ENCODE measurements at regions not wholly inside any gene's neighbourhood (a gene's known extent, or its start where the extent isn't known, plus 50 kb on each side); places are given as distances from the start of the nearest gene placed in this dataset.
A peak's percentile ranks its signal among the peaks of the same experiment; 100 is the strongest.
"Not testable (repeated sequence)": the region's sequence is repeated elsewhere in the genome, so short reads cannot be mapped to it uniquely, and the experiment has no call there.

GRCh38 chr20:48528346-48528745 is 299.5 kb downstream of the PREX1 start:
- DNase-seq, result no peak

- DNase-seq, result no peak
Observed at GRCh38 chr20:48527771-48528170, 300.0 kb downstream of the PREX1 start.

GRCh38 chr20:48526936-48527335 is 300.9 kb downstream of the PREX1 start:
- no peak for DNase-seq

GRCh38 chr20:48525400-48525799 is 302.4 kb downstream of the PREX1 start:
- DNase-seq, result no peak

- DNase-seq, result no peak
Observed at GRCh38 chr20:48524582-48524981, 303.2 kb downstream of the PREX1 start.

- DNase-seq, result peak; percentile 39 to 61 (median 59)
Observed at GRCh38 chr20:48523191-48523995, 304.4 kb downstream of the PREX1 start.

GRCh38 chr20:48521121-48521520 is 306.7 kb downstream of the PREX1 start:
- DNase-seq, result no peak

- not testable (repeated sequence) for DNase-seq
Observed at GRCh38 chr20:48516196-48516595, 311.6 kb downstream of the PREX1 start.

- DNase-seq, result not testable (repeated sequence)
Observed at GRCh38 chr20:48514577-48514976, 313.2 kb downstream of the PREX1 start.

GRCh38 chr20:48512539-48512938 is 315.3 kb downstream of the PREX1 start:
- DNase-seq, result not testable (repeated sequence)

- not testable (repeated sequence) for DNase-seq
Observed at GRCh38 chr20:48505066-48505465, 322.7 kb downstream of the PREX1 start.

- DNase-seq, result no peak
Observed at GRCh38 chr20:48503166-48503815, 324.5 kb downstream of the PREX1 start.

GRCh38 chr20:48502758-48503157 is 325.0 kb downstream of the PREX1 start:
- no peak for DNase-seq

GRCh38 chr20:48502016-48502415 is 325.8 kb downstream of the PREX1 start:
- no peak for DNase-seq

GRCh38 chr20:48500900-48501299 is 326.9 kb downstream of the PREX1 start:
- not testable (repeated sequence) for DNase-seq

GRCh38 chr20:48498939-48499338 is 328.9 kb downstream of the PREX1 start:
- DNase-seq, result not testable (repeated sequence)

GRCh38 chr20:48498125-48498524 is 329.7 kb downstream of the PREX1 start:
- not testable (repeated sequence) for DNase-seq

- DNase-seq, result no peak
Observed at GRCh38 chr20:48493966-48494365, 333.8 kb downstream of the PREX1 start.

GRCh38 chr20:48493331-48493730 is 334.5 kb downstream of the PREX1 start:
- DNase-seq, result not testable (repeated sequence)

GRCh38 chr20:48492715-48493070 is 335.1 kb downstream of the PREX1 start:
- no peak for DNase-seq

- no peak for DNase-seq
Observed at GRCh38 chr20:48492015-48492714, 335.6 kb downstream of the PREX1 start.

GRCh38 chr20:48490961-48491831 is 336.6 kb downstream of the PREX1 start:
- no peak for DNase-seq

- not testable (repeated sequence) for DNase-seq
Observed at GRCh38 chr20:48490341-48490740, 337.5 kb downstream of the PREX1 start.

Measured in suppressor macrophage treated with lipopolysaccharide for 1 hour (primary cell).